Adrenal gland (tissue), 5 donors: ENCODE measurements at regions not wholly inside any gene's neighbourhood (a gene's known extent, or its start where the extent isn't known, plus 50 kb on each side); places are given as distances from the start of the nearest gene placed in this dataset.

Experiments
- POLR2A ChIP-seq, 2 donors: fragments of 450-650 bp; IDR thresholded peaks; one replicate each; pipeline ENCODE4 v1.6.1; 2017; ENCODE audit warnings: antibody characterized with exemption in 2 of 2, mild to moderate bottlenecking in 2 of 2, moderate library complexity in 1 of 2
- TF ChIP-seq, protein P1 (sequence below), 6 experiments: fragments of 450-650 bp in 4 of 6; fragments of 200-600 bp in 2 of 6; sonication (generic) in 1 of 6; IDR thresholded peaks; 1 replicate in 5 of 6; 2 replicates in 1 of 6; pipeline versions ENCODE4 v1.5.1 to v1.8.0; 2016 to 2021; ENCODE audit warnings: antibody characterized with exemption in 6 of 6, mild to moderate bottlenecking in 2 of 6, moderate library complexity in 1 of 6
- donor health status: DM: no; HTN: no; CAD: no.

DNA sequence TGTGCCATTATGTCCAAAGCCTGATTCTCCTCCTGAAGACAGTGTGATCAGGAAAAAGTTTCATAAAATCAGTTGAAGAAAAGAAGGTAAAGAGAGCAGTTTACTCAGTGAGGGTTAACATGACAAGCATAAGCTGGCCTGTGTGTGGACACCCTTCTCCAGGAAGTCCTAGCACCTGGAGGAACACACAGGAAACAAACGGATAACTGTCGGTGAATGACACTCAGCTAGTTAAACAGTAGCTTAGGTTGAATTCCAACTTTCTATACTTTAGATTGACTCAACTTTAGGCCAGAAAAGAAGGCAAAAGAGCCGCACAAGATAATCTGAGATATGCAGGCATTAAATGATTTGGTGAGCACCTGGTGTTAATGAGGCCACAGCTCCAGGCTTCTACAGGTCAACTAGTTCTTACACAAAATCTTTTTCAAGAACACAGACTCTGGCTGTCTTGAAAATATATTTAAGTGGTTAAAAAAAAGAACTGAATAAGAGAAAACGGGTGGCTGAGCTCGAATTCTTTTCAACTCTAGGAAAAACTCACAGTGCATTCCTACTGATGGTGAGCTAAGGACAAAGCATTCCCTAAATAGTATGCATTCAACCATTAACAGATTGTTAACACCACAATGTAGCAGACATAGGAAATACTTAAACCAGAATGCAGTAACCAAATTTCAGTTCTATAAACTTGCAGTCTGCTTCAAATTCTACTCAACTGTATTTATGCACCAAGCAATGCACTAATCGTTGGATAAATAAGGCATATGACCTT, 56.9 kb upstream of the TSPAN8 start:
- TF ChIP-seq, protein P1, sequence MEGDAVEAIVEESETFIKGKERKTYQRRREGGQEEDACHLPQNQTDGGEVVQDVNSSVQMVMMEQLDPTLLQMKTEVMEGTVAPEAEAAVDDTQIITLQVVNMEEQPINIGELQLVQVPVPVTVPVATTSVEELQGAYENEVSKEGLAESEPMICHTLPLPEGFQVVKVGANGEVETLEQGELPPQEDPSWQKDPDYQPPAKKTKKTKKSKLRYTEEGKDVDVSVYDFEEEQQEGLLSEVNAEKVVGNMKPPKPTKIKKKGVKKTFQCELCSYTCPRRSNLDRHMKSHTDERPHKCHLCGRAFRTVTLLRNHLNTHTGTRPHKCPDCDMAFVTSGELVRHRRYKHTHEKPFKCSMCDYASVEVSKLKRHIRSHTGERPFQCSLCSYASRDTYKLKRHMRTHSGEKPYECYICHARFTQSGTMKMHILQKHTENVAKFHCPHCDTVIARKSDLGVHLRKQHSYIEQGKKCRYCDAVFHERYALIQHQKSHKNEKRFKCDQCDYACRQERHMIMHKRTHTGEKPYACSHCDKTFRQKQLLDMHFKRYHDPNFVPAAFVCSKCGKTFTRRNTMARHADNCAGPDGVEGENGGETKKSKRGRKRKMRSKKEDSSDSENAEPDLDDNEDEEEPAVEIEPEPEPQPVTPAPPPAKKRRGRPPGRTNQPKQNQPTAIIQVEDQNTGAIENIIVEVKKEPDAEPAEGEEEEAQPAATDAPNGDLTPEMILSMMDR (IDR thresholded peaks at IDR 0.05) = no peak
- no peak for TF ChIP-seq POLR2A (IDR thresholded peaks at IDR 0.05)
